Tibial artery (tissue), 4 donors: ENCODE measurements at regions not wholly inside any gene's neighbourhood (a gene's known extent, or its start where the extent isn't known, plus 50 kb on each side); places are given as distances from the start of the nearest gene placed in this dataset.

ENCODE experiments used
- DNase-seq, 2 donors: peaks; one replicate each; pipeline ENCODE4 v3.0.0-alpha.2; 2019
- H3K27ac ChIP-seq, 2 donors: fragments of 200-600 bp; sonication (generic) in 1 of 2; 1 replicate in 1 of 2; 2 replicates in 1 of 2; pipeline ENCODE4 v1.5.1; 2018 to 2019; ENCODE audit warnings: mild to moderate bottlenecking in 1 of 2
- H3K27me3 ChIP-seq, 2 donors: fragments of 200-600 bp; sonication (generic) in 1 of 2; one replicate each; pipeline versions ENCODE4 v1.5.1 to v1.6.0; 2016 to 2019
- H3K36me3 ChIP-seq, 3 donors: fragments of 200-600 bp; sonication (generic) in 2 of 3; one replicate each; pipeline ENCODE4 v1.5.1; 2016 to 2019; ENCODE audit warnings: mild to moderate bottlenecking in 2 of 3
- H3K4me1 ChIP-seq, 4 donors: fragments of 200-600 bp; sonication (generic) in 2 of 4; 1 replicate in 3 of 4; 2 replicates in 1 of 4; pipeline ENCODE4 v1.5.1; 2016 to 2019
- H3K4me3 ChIP-seq, 2 donors: fragments of 200-600 bp; sonication (generic) in 1 of 2; 1 replicate in 1 of 2; 2 replicates in 1 of 2; pipeline ENCODE4 v1.5.1; 2018 to 2019; ENCODE audit warnings: mild to moderate bottlenecking in 2 of 2
- H3K9me3 ChIP-seq, 3 donors: fragments of 200-600 bp; sonication (generic) in 1 of 3; one replicate each; pipeline ENCODE4 v1.5.1; 2016 to 2019
- intact Hi-C: fragments of 100-400 bp; cut with DNase I; formaldehyde crosslinking; loops from one replicate; pipeline ENCODE4 v1.15.0; 2023; ENCODE audit warnings: low total_unique reads
- TF ChIP-seq, protein P1 (sequence below), 2 experiments: fragments of 200-600 bp in 1 of 2; fragments of 450-650 bp in 1 of 2; IDR thresholded peaks; one replicate each; pipeline ENCODE4 v1.5.1; 2017 to 2019; ENCODE audit warnings: antibody characterized with exemption in 2 of 2, mild to moderate bottlenecking in 1 of 2, moderate library complexity in 1 of 2

DNA sequence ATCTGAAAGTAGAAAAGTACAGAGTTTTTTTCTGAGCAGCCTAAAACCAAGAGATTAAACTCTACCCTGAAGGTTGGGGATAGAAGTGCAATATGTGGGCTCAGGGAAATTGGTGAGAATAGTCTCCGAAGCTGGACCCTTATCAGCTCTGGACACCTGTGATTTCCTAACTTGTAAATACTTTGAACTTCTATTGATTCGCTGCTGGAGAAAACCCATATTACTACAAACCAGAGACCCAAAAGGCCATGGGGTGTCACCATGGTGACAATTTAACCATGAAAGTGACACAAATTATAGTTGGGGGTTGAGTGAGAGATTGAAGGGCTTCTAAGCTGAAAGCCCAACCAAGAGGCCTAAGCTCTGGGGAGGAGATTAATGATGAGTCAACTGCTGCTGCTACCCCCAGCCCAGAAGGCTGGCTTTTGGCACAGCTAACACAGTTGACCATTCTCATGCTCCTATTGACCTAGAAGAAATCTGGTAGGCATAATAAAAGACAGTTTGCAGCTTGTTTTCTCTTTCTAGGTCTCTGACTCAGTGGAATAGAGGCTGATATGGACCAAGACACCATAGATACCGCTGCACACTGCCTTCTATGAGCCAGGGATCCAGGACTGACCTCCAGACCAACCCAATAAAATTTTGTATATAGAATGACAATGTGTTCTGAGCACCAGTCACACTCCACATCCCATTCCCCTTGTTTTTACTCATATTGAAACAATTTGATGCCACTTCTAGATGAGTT, 131.9 kb upstream of the FNDC3A start:
- H3K4me3 ChIP-seq, result no peak overlapping the region
- H3K27ac ChIP-seq, result no peak overlapping the region
- H3K4me1 ChIP-seq, result peaks cover 0 to 17% (median 4%) of the 10 kb centered on the region in 4 donors
- no peaks in the 10 kb centered on the region for H3K27me3 ChIP-seq
- H3K36me3 ChIP-seq, result no peaks in the 10 kb centered on the region
- intact Hi-C loops, result no loop called here
- no peak for DNase-seq
- TF ChIP-seq, protein P1, sequence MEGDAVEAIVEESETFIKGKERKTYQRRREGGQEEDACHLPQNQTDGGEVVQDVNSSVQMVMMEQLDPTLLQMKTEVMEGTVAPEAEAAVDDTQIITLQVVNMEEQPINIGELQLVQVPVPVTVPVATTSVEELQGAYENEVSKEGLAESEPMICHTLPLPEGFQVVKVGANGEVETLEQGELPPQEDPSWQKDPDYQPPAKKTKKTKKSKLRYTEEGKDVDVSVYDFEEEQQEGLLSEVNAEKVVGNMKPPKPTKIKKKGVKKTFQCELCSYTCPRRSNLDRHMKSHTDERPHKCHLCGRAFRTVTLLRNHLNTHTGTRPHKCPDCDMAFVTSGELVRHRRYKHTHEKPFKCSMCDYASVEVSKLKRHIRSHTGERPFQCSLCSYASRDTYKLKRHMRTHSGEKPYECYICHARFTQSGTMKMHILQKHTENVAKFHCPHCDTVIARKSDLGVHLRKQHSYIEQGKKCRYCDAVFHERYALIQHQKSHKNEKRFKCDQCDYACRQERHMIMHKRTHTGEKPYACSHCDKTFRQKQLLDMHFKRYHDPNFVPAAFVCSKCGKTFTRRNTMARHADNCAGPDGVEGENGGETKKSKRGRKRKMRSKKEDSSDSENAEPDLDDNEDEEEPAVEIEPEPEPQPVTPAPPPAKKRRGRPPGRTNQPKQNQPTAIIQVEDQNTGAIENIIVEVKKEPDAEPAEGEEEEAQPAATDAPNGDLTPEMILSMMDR (IDR thresholded peaks at IDR 0.05), result no peak
- no peaks in the 10 kb centered on the region for H3K9me3 ChIP-seq

DNA sequence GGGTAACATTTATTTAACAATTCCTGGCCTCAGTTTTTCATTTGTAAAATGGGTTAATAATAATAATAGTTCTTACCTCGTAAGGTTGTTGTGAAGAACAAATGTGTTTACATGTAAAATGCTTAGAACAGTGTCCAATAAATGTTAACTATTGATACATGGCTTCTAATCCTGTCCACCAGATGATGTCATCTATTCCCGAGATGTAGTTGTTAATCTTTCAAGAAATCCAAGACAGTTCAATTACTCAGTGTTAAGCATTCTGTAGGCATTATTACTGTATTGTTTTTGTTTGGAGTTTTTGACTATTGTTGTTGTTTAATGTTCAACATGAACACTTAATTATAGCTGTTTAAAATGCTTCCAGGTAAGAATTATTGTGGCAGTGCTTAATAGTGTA, 131.0 kb upstream of the FNDC3A start:
- TF ChIP-seq, protein P1 (IDR thresholded peaks at IDR 0.05), result no peak
- H3K27me3 ChIP-seq, result no peaks in the 10 kb centered on the region
- intact Hi-C loops, result no loop called here
- no peaks in the 10 kb centered on the region for H3K9me3 ChIP-seq
- peaks cover 0 to 17% (median 4%) of the 10 kb centered on the region in 4 donors for H3K4me1 ChIP-seq
- H3K4me3 ChIP-seq, result no peak overlapping the region
- no peaks in the 10 kb centered on the region for H3K36me3 ChIP-seq
- no peak overlapping the region for H3K27ac ChIP-seq
- DNase-seq, result no peak

DNA sequence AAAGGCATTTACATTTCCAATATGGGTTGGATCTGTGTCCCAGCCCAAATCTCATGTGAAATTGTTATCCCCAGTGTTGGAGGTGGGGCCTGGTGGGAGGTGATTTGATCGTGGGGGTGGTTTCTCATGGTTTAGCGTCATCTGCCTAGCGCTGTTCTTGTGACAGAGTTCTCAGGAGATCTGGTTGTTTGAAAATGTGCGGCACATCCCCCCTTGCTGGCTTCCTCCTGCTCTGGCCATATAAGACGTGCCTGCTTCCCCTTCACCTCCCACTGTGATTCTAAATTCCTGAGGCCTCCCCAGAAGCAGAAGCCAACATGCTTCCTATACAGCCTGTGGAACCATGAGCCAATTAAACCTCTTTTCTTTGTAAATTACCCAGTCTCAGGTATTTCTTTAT, 126.2 kb upstream of the FNDC3A start:
- intact Hi-C loops, result no loop called here
- Histone ChIP-seq H3K27me3 (no peaks in the 10 kb centered on the region), H3K4me3 (no peak overlapping the region), H3K4me1 (peaks cover 0 to 19% (median 0%) of the 10 kb centered on the region in 4 donors), H3K36me3 (no peaks in the 10 kb centered on the region), H3K9me3 (no peaks in the 10 kb centered on the region), H3K27ac (no peak overlapping the region)
- DNase-seq, result no peak
- TF ChIP-seq, protein P1 (IDR thresholded peaks at IDR 0.05), result no peak

DNA sequence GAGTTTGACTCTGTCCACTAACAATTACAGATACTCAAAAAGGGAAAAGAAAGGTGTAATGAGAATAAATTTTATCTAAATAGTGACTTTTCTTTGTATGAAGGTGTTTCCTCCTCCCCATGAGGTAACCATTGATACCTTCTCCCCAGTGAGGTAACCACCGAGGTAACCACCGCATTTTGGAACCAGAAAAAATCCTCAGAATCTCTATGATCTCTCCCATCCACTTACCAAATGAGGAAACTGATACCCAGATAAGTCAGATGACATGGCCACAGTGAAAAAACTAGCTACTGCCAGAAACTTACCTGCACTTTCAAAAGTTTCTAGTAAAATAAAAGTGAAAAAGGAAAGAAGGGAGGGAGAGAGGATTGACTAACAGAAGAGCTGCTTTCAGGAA, 124.0 kb upstream of the FNDC3A start:
- Histone ChIP-seq H3K4me3 (no peak overlapping the region), H3K9me3 (no peaks in the 10 kb centered on the region), H3K4me1 (peaks cover 0 to 20% (median 0%) of the 10 kb centered on the region in 4 donors), H3K27ac (no peak overlapping the region), H3K36me3 (no peaks in the 10 kb centered on the region), H3K27me3 (no peaks in the 10 kb centered on the region)
- no peak for DNase-seq
- TF ChIP-seq, protein P1 (IDR thresholded peaks at IDR 0.05), result no peak
- intact Hi-C loops, result no loop called here

DNA sequence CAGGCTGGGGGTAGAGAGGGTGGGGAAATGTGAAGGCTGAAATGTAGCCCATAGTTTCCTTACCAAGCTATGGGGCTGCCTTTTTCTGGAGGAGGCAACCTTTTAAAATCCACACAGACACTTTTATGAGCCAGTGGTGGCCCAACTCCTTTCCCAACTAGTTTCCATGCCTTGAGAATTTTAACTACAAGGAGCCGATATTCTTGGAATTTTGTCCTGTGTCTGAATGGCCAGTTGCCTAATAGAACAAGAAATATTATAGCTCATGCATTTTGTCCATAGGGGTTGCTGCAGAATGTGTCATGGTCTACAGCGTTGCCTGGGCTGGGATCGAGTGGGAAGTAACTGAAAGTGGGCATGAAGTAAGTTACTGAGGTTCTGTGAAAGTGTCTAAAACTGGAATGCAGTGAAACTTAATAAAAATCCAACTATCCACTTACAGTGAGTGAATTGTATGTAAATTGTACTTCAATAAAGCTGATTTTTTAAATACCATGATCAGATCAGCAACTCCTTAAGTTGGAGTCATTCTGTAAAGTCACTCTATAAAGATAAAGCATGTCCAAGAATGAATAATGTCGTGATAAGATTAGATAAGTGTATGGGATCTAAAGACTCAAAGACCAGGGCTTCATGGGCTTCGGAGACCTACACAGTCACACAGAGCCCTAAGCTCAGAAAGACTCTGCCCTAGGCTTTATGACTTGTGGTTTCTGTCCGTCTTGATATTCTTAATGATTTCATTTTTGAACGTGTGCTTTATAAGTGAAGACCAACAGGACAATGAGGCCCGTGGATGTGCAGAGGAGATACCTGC, 122.6 kb upstream of the FNDC3A start:
- peak overlapping the region in 1 of 2 donors; percentile 17 for H3K4me3 ChIP-seq
- DNase-seq, result no peak
- H3K36me3 ChIP-seq, result no peaks in the 10 kb centered on the region
- no peaks in the 10 kb centered on the region for H3K9me3 ChIP-seq
- intact Hi-C loops, result no loop called here
- H3K27ac ChIP-seq, result peak overlapping the region in 1 of 2 donors; percentile 60
- peaks cover 0 to 20% (median 0%) of the 10 kb centered on the region in 4 donors for H3K4me1 ChIP-seq
- no peaks in the 10 kb centered on the region for H3K27me3 ChIP-seq
- TF ChIP-seq, protein P1 (IDR thresholded peaks at IDR 0.05), result no peak
